ENCODE measurements at regions not wholly inside any gene's neighbourhood (a gene's known extent, or its start where the extent isn't known, plus 50 kb on each side); places are given as distances from the start of the nearest gene placed in this dataset.
"Not testable (repeated sequence)": the region's sequence is repeated elsewhere in the genome, so short reads cannot be mapped to it uniquely, and the experiment has no call there.

DNA sequence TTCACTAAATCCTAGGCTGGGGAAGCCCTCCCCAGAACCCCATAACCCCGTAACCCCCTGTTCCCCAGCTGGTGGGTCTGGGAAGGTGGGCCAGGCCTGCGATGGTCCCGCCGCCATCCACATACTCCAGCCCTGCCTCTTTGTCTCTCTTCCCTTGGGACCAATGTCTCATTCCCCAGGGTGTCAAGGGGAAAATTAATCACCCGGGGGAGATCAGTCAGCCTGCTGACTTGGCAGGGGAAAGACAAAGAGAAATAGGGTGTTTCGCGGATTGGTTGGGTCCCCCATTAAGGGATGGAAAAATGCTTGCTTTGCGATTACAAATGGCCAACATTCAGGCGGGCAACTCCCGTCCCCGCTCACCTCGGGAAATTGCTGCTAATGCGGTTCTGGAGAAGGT lies 60.6 kb upstream of the LHX5 start:
- TF ChIP-seq, protein P1, sequence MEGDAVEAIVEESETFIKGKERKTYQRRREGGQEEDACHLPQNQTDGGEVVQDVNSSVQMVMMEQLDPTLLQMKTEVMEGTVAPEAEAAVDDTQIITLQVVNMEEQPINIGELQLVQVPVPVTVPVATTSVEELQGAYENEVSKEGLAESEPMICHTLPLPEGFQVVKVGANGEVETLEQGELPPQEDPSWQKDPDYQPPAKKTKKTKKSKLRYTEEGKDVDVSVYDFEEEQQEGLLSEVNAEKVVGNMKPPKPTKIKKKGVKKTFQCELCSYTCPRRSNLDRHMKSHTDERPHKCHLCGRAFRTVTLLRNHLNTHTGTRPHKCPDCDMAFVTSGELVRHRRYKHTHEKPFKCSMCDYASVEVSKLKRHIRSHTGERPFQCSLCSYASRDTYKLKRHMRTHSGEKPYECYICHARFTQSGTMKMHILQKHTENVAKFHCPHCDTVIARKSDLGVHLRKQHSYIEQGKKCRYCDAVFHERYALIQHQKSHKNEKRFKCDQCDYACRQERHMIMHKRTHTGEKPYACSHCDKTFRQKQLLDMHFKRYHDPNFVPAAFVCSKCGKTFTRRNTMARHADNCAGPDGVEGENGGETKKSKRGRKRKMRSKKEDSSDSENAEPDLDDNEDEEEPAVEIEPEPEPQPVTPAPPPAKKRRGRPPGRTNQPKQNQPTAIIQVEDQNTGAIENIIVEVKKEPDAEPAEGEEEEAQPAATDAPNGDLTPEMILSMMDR (IDR thresholded peaks at IDR 0.05; ENCODE audit: control extremely low read depth, extremely low read depth, low read depth, missing control alignments), result no peak
- CTCF ChIA-PET, result no interaction called here

GRCh38 chr12:113531073-113531472 lies 59.4 kb upstream of the LHX5 start:
- CTCF ChIA-PET; DNase-seq (ENCODE audit: extremely low spot score); POLR2A ChIA-PET: not testable (repeated sequence)

More for the DNA sequence above, 60.6 kb upstream of the LHX5 start:
- POLR2A ChIA-PET, result no interaction called here
- no peak for DNase-seq (ENCODE audit: extremely low spot score)

DNA sequence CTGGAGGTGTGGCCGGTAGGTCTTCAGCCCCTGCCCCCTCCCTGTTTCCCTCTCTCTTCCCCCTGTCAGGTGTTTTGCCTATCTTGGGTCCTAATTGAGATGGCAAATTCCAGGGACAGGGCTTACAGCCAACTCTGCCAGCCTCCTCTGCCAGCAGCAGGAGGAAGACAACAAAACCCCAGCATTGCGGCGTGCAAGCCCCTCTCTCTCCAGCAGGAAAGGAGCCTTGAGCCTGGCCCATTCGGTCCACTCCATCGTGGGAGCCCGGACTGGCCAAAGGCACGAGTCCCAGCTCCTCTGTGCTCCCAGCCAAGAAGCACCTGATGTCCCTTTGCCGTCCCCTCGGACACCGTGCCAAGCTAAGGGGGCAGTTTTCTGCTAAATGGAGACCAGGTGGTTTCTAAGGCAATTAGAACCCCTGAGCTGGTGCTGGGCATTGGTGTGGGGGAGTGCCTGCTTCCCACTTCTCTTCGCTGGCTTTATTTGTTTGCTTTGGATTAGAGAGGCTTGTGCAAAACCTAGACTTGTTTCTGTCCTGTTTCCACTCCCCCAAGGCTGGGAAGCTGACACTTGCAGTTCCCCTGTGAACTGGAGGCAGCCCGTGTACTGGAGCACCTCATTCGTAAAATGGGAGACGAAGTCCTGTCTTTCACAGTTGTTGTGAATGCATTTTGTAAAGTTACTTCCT lies 57.1 kb upstream of the LHX5 start:
- no peak for DNase-seq (ENCODE audit: extremely low spot score)
- ChIA-PET POLR2A (no interaction called here), CTCF (no interaction called here)
- TF ChIP-seq, protein P1 (IDR thresholded peaks at IDR 0.05; ENCODE audit: control extremely low read depth, extremely low read depth, low read depth, missing control alignments), result no peak

DNA sequence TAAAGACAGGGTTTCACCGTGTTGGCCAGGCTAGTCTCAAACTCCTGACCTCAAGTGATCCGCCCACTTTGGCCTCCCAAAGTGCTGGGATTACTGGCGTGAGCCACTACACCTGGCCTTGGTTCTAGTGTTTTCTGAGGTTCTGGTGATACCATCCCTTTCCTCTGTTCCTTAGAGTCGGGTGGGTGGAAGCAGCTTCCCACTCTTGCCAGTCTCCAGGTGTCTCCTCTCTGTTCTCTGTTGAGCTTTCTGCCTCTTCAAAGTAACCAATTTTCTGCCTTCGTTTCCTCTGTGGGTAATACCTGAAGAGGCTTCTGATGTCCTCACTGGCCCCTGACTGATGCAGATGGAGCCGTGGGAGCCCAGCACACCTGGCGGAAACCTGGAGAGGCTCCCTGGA lies 53.4 kb upstream of the LHX5 start:
- DNase-seq (ENCODE audit: extremely low spot score), result no peak
- TF ChIP-seq, protein P1 (IDR thresholded peaks at IDR 0.05; ENCODE audit: control extremely low read depth, extremely low read depth, low read depth, missing control alignments), result no peak
- ChIA-PET POLR2A (no interaction called here), CTCF (no interaction called here)

DNA sequence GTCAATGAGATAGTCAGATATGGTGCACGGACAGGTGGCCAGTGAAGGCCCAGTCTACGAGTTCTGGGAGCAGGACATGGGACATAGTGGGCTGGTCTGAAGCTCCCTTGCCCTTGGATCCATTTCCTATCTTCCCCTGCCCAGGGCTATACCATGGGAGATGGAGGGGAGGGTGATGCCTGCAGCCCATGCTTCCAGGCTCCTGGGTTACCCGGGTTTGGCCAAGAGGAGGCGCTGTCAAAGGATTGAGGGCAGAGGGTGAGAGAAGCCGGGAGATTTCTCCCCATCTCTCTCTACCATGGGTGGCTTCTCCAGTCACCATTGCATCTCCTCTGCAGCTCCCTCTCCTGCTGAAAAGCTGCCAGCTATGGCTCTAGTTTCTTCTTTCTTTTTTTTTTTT lies 52.8 kb upstream of the LHX5 start:
- CTCF ChIA-PET, result no interaction called here
- no peak for DNase-seq (ENCODE audit: extremely low spot score)
- POLR2A ChIA-PET, result no interaction called here
- TF ChIP-seq, protein P1 (IDR thresholded peaks at IDR 0.05; ENCODE audit: control extremely low read depth, extremely low read depth, low read depth, missing control alignments), result no peak

DNA sequence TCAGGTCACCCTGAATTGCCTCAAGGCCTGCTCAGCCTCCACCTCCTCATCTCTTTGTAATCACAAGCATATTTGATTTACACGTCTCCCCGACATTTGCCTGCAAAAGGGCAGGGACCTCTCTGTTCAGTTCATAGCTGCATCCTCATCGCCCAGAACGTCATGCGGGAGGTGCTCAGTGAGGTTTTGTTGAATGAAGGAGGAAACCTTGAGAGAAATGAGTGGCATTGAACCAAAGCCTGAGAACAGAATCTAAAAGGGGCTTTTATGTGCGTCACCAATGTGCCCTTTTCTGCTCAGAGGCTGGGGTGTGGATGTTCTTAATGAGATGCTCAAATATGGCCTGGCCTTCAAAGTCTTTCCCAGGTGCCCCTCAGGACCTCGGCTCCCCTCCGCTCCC lies 50.0 kb upstream of the LHX5 start:
- TF ChIP-seq, protein P1 (IDR thresholded peaks at IDR 0.05; ENCODE audit: control extremely low read depth, extremely low read depth, low read depth, missing control alignments), result no peak
- DNase-seq (ENCODE audit: extremely low spot score), result no peak
- ChIA-PET CTCF (no interaction called here), POLR2A (no interaction called here)

Measured in GM10248 (cell line).